Panc1 (cell line): ENCODE measurements at regions not wholly inside any gene's neighbourhood (a gene's known extent, or its start where the extent isn't known, plus 50 kb on each side); places are given as distances from the start of the nearest gene placed in this dataset.

Source experiments
- ATAC-seq: fragments of 200-7000 bp; cut with Tn5 transposase; 2 replicates; pipeline ENCODE4 v1.9.1; 2020; ENCODE audit warnings: mild to moderate bottlenecking, moderate library complexity
- BruUV-seq: library from RNA; stranded (reverse); fragments of 400-500 nt; replicated peaks from 2 replicates; lab custom pipeline; 2021; lab: Mats Ljungman, UMichigan
- CTCF ChIA-PET: fragments of 300-600 bp; sonication (Branson Sonifier 250); formaldehyde crosslinking; loops from one replicate; lab custom pipeline; 2022; ENCODE audit warnings: antibody characterized with exemption; lab: Charles Lee
- POLR2A ChIA-PET: fragments of 300-600 bp; sonication (Branson Sonifier 250); formaldehyde crosslinking; loops from one replicate; lab custom pipeline; 2022; ENCODE audit warnings: antibody characterized with exemption; lab: Charles Lee
- DNase-seq: peaks from one replicate; pipeline ENCODE4 v3.0.0-alpha.2; 2010; ENCODE audit warnings: low read depth, low spot score
- H3K27ac ChIP-seq: 2 replicates; pipeline ENCODE4 v1.5.1; 2011; ENCODE audit warnings: mild to moderate bottlenecking, low read length, inconsistent platforms
- H3K27me3 ChIP-seq: fragments of 200-500 bp; sonication (Bioruptor generic); 2 replicates; pipeline ENCODE4 v1.6.0; 2014; ENCODE audit warnings: low read length, inconsistent platforms; ENCODE audit not compliant: control insufficient read depth, insufficient read depth
- H3K36me3 ChIP-seq: fragments of 200-500 bp; sonication (Bioruptor generic); 2 replicates; pipeline ENCODE4 v1.5.1; 2014; ENCODE audit warnings: inconsistent platforms, mild to moderate bottlenecking, low read length, moderate library complexity; ENCODE audit not compliant: control insufficient read depth, insufficient read depth
- H3K4me1 ChIP-seq: 2 replicates; pipeline ENCODE4 v1.5.1; 2011; ENCODE audit warnings: inconsistent platforms, mild to moderate bottlenecking, low read length, moderate library complexity; ENCODE audit not compliant: control insufficient read depth, insufficient read depth
- H3K4me3 ChIP-seq, 2 experiments: 2 replicates each; pipeline ENCODE4 v1.5.1; 2011 to 2012; ENCODE audit warnings: low read depth in 2 of 2, low read length in 2 of 2, mild to moderate bottlenecking in 2 of 2, inconsistent platforms in 1 of 2, moderate library complexity in 1 of 2
- H3K9me3 ChIP-seq: fragments of 200-500 bp; sonication (Bioruptor generic); 2 replicates; pipeline ENCODE4 v1.5.1; 2014; ENCODE audit warnings: low read depth, mild to moderate bottlenecking, inconsistent platforms, low read length, moderate library complexity; ENCODE audit not compliant: control insufficient read depth, insufficient read depth
- CTCF ChIP-seq: fragments of 450-650 bp; IDR thresholded peaks from 2 replicates; pipeline ENCODE4 v1.5.1; 2017; ENCODE audit warnings: mild to moderate bottlenecking
- POLR2AphosphoS5 ChIP-seq: IDR thresholded peaks from 2 replicates; pipeline ENCODE4 v1.6.1; 2012; ENCODE audit warnings: mild to moderate bottlenecking, low read depth, low read length, moderate library complexity
- REST ChIP-seq, 2 experiments: IDR thresholded peaks; 2 replicates each; pipeline ENCODE4 v1.6.1; 2011 to 2012; ENCODE audit warnings: low read depth in 2 of 2, control low read depth in 1 of 2, low read length in 1 of 2, mild to moderate bottlenecking in 1 of 2, moderate library complexity in 1 of 2; ENCODE audit not compliant: insufficient read depth in 1 of 2
- SIN3A ChIP-seq: IDR thresholded peaks from 2 replicates; pipeline ENCODE4 v1.6.1; 2012; ENCODE audit warnings: low read depth, mild to moderate bottlenecking, low read length, moderate library complexity, borderline replicate concordance; ENCODE audit not compliant: insufficient read depth
- TCF7L2 ChIP-seq: IDR thresholded peaks from 2 replicates; pipeline ENCODE4 v1.6.1; 2011; ENCODE audit warnings: mild to moderate bottlenecking, low read depth, low read length, inconsistent platforms
- in situ Hi-C: cut with HindIII; loops from 2 replicates; pipeline ENCODE4 v1.10.0; 2016; ENCODE audit warnings: low sequenced_read_pairs, low pct_unique_long_range_greater_than_20kb
- intact Hi-C: fragments of 100-400 bp; cut with micrococcal nuclease; formaldehyde crosslinking; loops from one replicate; pipeline ENCODE4 v1.10.0; 2022; ENCODE audit not compliant: unreplicated experiment

- ChIA-PET CTCF (no interaction called here), POLR2A (interaction anchor here (0.6 kb wide), 1 partner anchor 50 kb away, joined by 3 read pairs; no protein-coding TSS in a partner anchor)
- DNase-seq (peak; percentile 45), ATAC-seq (peak; percentile 83)
- Histone ChIP-seq H3K27me3 (no peaks in the 10 kb centered on the region), H3K36me3 (no peaks in the 10 kb centered on the region), H3K4me1 (peaks cover 27% of the 10 kb centered on the region), H3K27ac (peak overlapping the region; percentile 80), H3K4me3 (peak overlapping the region; percentile 71 to 76), H3K9me3 (no peaks in the 10 kb centered on the region)
- TF ChIP-seq REST (IDR thresholded peaks at IDR 0.05; ENCODE audit: insufficient read depth in 1 of 2, low read depth in 2 of 2, low read length in 1 of 2) = 0 out of 4 replicates have a peak, but pooled peaks of 1 of the 2 experiments have one; percentile 4
- peak; percentile 84; the same call in 1 of the 2 replicates for TF ChIP-seq SIN3A
- TF ChIP-seq TCF7L2 = no peak
- TF ChIP-seq POLR2AphosphoS5 = peak; percentile 54; the same call in 1 of the 2 replicates
- peak; percentile 44 for TF ChIP-seq CTCF
- BruUV-seq = no TSS peak
- intact Hi-C loops = loop anchor here (2.0 kb wide), 1 partner anchor 145 kb away; no protein-coding TSS in a partner anchor
- in situ Hi-C loops = no loop called here
These were observed 224.8 kb upstream of the IL12A start for GRCh38 chr3:159763602-159764489.

- TSS peak; percentile 72 for BruUV-seq
- H3K9me3 ChIP-seq = no peaks in the 10 kb centered on the region
- DNase-seq = no peak
- H3K36me3 ChIP-seq = no peaks in the 10 kb centered on the region
- ChIA-PET POLR2A (interaction anchor here (0.6 kb wide), 1 partner anchor 49 kb away, joined by 3 read pairs; no protein-coding TSS in a partner anchor), CTCF (no interaction called here)
- H3K4me3 ChIP-seq = peak overlapping the region; percentile 71 to 76
- peak overlapping the region; percentile 80 for H3K27ac ChIP-seq
- H3K27me3 ChIP-seq = no peaks in the 10 kb centered on the region
- peak; percentile 1 for ATAC-seq
- in situ Hi-C loops (no loop called here), intact Hi-C loops (loop anchor here (2.0 to 5.0 kb wide), 2 partner anchors 43 to 146 kb away; no protein-coding TSS in a partner anchor)
- TF ChIP-seq CTCF (no peak), REST (IDR thresholded peaks at IDR 0.05; ENCODE audit: insufficient read depth in 1 of 2, low read depth in 2 of 2, low read length in 1 of 2) (no peak), SIN3A (no peak), TCF7L2 (no peak), POLR2AphosphoS5 (no peak)
- H3K4me1 ChIP-seq = peaks cover 27% of the 10 kb centered on the region
These were observed 224.1 kb upstream of the IL12A start for GRCh38 chr3:159764490-159765029.
